Left ventricle myocardium inferior (tissue), 1 donor: ENCODE measurements at regions not wholly inside any gene's neighbourhood (a gene's known extent, or its start where the extent isn't known, plus 50 kb on each side); places are given as distances from the start of the nearest gene placed in this dataset.

Experiments used
- DNase-seq: peaks from one replicate; pipeline ENCODE4 v3.0.0-alpha.2; 2020
- H3K27ac ChIP-seq: fragments of 200-600 bp; replicated peaks from 2 replicates; pipeline ENCODE4 v1.8.0; 2021
- H3K27me3 ChIP-seq: fragments of 200-600 bp; 2 replicates; pipeline ENCODE4 v1.8.0; 2021; ENCODE audit warnings: low read depth
- H3K36me3 ChIP-seq: fragments of 200-600 bp; 2 replicates; pipeline ENCODE4 v1.8.0; 2021
- H3K4me1 ChIP-seq: fragments of 200-600 bp; 2 replicates; pipeline ENCODE4 v1.8.0; 2021
- H3K4me3 ChIP-seq: fragments of 200-600 bp; 2 replicates; pipeline ENCODE4 v1.8.0; 2021; ENCODE audit warnings: mild to moderate bottlenecking, moderate library complexity
- H3K9me3 ChIP-seq: fragments of 200-600 bp; replicated peaks from 2 replicates; pipeline ENCODE4 v1.8.0; 2021
- CTCF ChIP-seq: fragments of 200-600 bp; IDR thresholded peaks from 2 replicates; pipeline ENCODE4 v1.8.0; 2021; ENCODE audit warnings: antibody characterized with exemption, mild to moderate bottlenecking, borderline replicate concordance
- intact Hi-C: fragments of 100-400 bp; cut with micrococcal nuclease; formaldehyde crosslinking; loops from one replicate; pipeline ENCODE4 v1.11.0; 2022
- donor health status: DM: no; HTN: yes; CAD: no; lungs with severe emphysema.

GRCh38 chr19:31991984-31992655, 353.3 kb upstream of the ZNF507 start:
- Histone ChIP-seq H3K4me3 (no peak overlapping the region), H3K27ac (no peak overlapping the region), H3K27me3 (peaks cover 8% of the 10 kb centered on the region), H3K4me1 (no peaks in the 10 kb centered on the region), H3K36me3 (no peaks in the 10 kb centered on the region), H3K9me3 (peaks cover 6% of the 10 kb centered on the region)
- DNase-seq: no peak
- TF ChIP-seq CTCF: no peak
- intact Hi-C loops: no loop called here

GRCh38 chr19:31992750-31993149, 352.7 kb upstream of the ZNF507 start:
- Histone ChIP-seq H3K4me1 (no peaks in the 10 kb centered on the region), H3K4me3 (no peak overlapping the region), H3K9me3 (peaks cover 13% of the 10 kb centered on the region), H3K27me3 (peaks cover 8% of the 10 kb centered on the region), H3K36me3 (no peaks in the 10 kb centered on the region), H3K27ac (no peak overlapping the region)
- no peak for DNase-seq
- intact Hi-C loops: no loop called here
- TF ChIP-seq CTCF: no peak

- intact Hi-C loops: no loop called here
- no peak for DNase-seq
- Histone ChIP-seq H3K36me3 (no peaks in the 10 kb centered on the region), H3K4me3 (no peak overlapping the region), H3K4me1 (no peaks in the 10 kb centered on the region), H3K9me3 (peaks cover 15% of the 10 kb centered on the region), H3K27me3 (peaks cover 8% of the 10 kb centered on the region), H3K27ac (no peak overlapping the region)
- no peak for TF ChIP-seq CTCF
Observed at GRCh38 chr19:31995546-31995945, 349.9 kb upstream of the ZNF507 start.

- H3K27me3 ChIP-seq: peaks cover 6% of the 10 kb centered on the region
- DNase-seq: no peak
- no peak for TF ChIP-seq CTCF
- H3K9me3 ChIP-seq: no peaks in the 10 kb centered on the region
- intact Hi-C loops: no loop called here
- no peak overlapping the region for H3K27ac ChIP-seq
- H3K36me3 ChIP-seq: no peaks in the 10 kb centered on the region
- H3K4me1 ChIP-seq: no peaks in the 10 kb centered on the region
- no peak overlapping the region for H3K4me3 ChIP-seq
Observed at GRCh38 chr19:32010071-32010470, 335.3 kb upstream of the ZNF507 start.

GRCh38 chr19:32012206-32012605, 333.2 kb upstream of the ZNF507 start:
- Histone ChIP-seq H3K4me1 (no peaks in the 10 kb centered on the region), H3K4me3 (no peak overlapping the region), H3K9me3 (no peaks in the 10 kb centered on the region), H3K27me3 (peaks cover 6% of the 10 kb centered on the region), H3K36me3 (no peaks in the 10 kb centered on the region), H3K27ac (no peak overlapping the region)
- intact Hi-C loops: no loop called here
- TF ChIP-seq CTCF: no peak
- DNase-seq: no peak
